ENCODE measurements at regions not wholly inside any gene's neighbourhood (a gene's known extent, or its start where the extent isn't known, plus 50 kb on each side); places are given as distances from the start of the nearest gene placed in this dataset.

- H3K4me1 ChIP-seq (ENCODE audit: insufficient read depth, low read length, poor library complexity, severe bottlenecking), result peaks cover 17% of the 10 kb centered on the region
- H3K4me3 ChIP-seq (ENCODE audit: low read length, poor library complexity, severe bottlenecking), result no peak overlapping the region
- H3K36me3 ChIP-seq (ENCODE audit: insufficient read depth, low read length), result no peaks in the 10 kb centered on the region
- no peaks in the 10 kb centered on the region for H3K79me2 ChIP-seq (ENCODE audit: insufficient read depth, low read length)
- H2AFZ ChIP-seq (ENCODE audit: low read length), result no peak overlapping the region
- H3K4me2 ChIP-seq (ENCODE audit: low read depth, low read length, poor library complexity, severe bottlenecking), result no peak overlapping the region
- 0 out of 2 replicates have a peak, but pooled peaks cover 3% of the 10 kb centered on the region for H3F3A ChIP-seq (ENCODE audit: low read depth)
- H3K9ac ChIP-seq (ENCODE audit: low read depth, low read length, poor library complexity, severe bottlenecking), result no peak overlapping the region
- no peaks in the 10 kb centered on the region for H4K20me1 ChIP-seq (ENCODE audit: insufficient read depth, low read length, poor library complexity, severe bottlenecking)
- TF ChIP-seq, protein P1, sequence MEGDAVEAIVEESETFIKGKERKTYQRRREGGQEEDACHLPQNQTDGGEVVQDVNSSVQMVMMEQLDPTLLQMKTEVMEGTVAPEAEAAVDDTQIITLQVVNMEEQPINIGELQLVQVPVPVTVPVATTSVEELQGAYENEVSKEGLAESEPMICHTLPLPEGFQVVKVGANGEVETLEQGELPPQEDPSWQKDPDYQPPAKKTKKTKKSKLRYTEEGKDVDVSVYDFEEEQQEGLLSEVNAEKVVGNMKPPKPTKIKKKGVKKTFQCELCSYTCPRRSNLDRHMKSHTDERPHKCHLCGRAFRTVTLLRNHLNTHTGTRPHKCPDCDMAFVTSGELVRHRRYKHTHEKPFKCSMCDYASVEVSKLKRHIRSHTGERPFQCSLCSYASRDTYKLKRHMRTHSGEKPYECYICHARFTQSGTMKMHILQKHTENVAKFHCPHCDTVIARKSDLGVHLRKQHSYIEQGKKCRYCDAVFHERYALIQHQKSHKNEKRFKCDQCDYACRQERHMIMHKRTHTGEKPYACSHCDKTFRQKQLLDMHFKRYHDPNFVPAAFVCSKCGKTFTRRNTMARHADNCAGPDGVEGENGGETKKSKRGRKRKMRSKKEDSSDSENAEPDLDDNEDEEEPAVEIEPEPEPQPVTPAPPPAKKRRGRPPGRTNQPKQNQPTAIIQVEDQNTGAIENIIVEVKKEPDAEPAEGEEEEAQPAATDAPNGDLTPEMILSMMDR (conservative IDR thresholded peaks at IDR 0.05; ENCODE audit: low read length), result no peak
- TF ChIP-seq EZH2phosphoT487 (IDR thresholded peaks at IDR 0.05; ENCODE audit: borderline replicate concordance), result no peak
- no peaks in the 10 kb centered on the region for H3K9me3 ChIP-seq (ENCODE audit: insufficient read depth, low read depth, low read length)
- H3K9me2 ChIP-seq (replicated peaks; ENCODE audit: low read depth, low read length), result no peaks in the 10 kb centered on the region
- no peaks in the 10 kb centered on the region for H3K27me3 ChIP-seq (ENCODE audit: insufficient read depth, low read length, poor library complexity, severe bottlenecking)
Measured at GRCh38 chr11:87957961-87958360, 217.3 kb downstream of the RAB38 start.

DNA sequence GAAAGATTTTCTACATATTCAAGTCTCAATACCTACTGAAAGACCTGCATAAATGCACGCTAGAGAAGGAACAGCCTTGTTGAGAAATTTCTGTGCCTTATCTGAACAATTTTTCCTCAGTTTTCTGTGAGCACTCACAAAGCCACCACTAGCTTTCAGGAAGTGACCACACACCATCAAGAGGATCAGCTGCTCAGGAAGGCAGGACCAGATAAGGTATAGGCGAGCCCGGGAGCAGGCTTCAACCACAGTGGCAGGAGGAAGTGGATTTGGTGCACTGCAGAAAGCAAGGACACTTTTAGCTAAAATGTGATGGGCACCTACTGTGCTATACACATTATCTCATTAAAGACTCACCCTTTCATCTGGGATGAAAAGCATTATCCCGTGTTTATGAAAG, 220.8 kb downstream of the RAB38 start:
- Histone ChIP-seq H3K27me3 (ENCODE audit: insufficient read depth, low read length, poor library complexity, severe bottlenecking) (no peaks in the 10 kb centered on the region), H3K4me2 (ENCODE audit: low read depth, low read length, poor library complexity, severe bottlenecking) (peak overlapping the region; percentile 68), H3F3A (ENCODE audit: low read depth) (0 out of 2 replicates have a peak, but pooled peaks cover 3% of the 10 kb centered on the region), H4K20me1 (ENCODE audit: insufficient read depth, low read length, poor library complexity, severe bottlenecking) (no peaks in the 10 kb centered on the region), H3K4me1 (ENCODE audit: insufficient read depth, low read length, poor library complexity, severe bottlenecking) (peaks cover 17% of the 10 kb centered on the region), H3K9ac (ENCODE audit: low read depth, low read length, poor library complexity, severe bottlenecking) (no peak overlapping the region), H3K4me3 (ENCODE audit: low read length, poor library complexity, severe bottlenecking) (peak overlapping the region; percentile 42), H3K9me3 (ENCODE audit: insufficient read depth, low read depth, low read length) (no peaks in the 10 kb centered on the region; the same call in 1 of the 2 replicates), H3K9me2 (replicated peaks; ENCODE audit: low read depth, low read length) (no peaks in the 10 kb centered on the region), H3K36me3 (ENCODE audit: insufficient read depth, low read length) (no peaks in the 10 kb centered on the region), H3K79me2 (ENCODE audit: insufficient read depth, low read length) (no peaks in the 10 kb centered on the region), H2AFZ (ENCODE audit: low read length) (peak overlapping the region; percentile 65; the same call in 1 of the 2 replicates)
- TF ChIP-seq, protein P1 (conservative IDR thresholded peaks at IDR 0.05; ENCODE audit: low read length), result no peak
- TF ChIP-seq EZH2phosphoT487 (IDR thresholded peaks at IDR 0.05; ENCODE audit: borderline replicate concordance), result no peak

- TF ChIP-seq EZH2phosphoT487 (IDR thresholded peaks at IDR 0.05; ENCODE audit: borderline replicate concordance), result no peak
- TF ChIP-seq, protein P1 (conservative IDR thresholded peaks at IDR 0.05; ENCODE audit: low read length), result no peak
- H3K4me1 ChIP-seq (ENCODE audit: insufficient read depth, low read length, poor library complexity, severe bottlenecking), result no peaks in the 10 kb centered on the region
- no peaks in the 10 kb centered on the region for H3F3A ChIP-seq (ENCODE audit: low read depth)
- no peaks in the 10 kb centered on the region for H3K79me2 ChIP-seq (ENCODE audit: insufficient read depth, low read length)
- no peak overlapping the region for H3K4me2 ChIP-seq (ENCODE audit: low read depth, low read length, poor library complexity, severe bottlenecking)
- H2AFZ ChIP-seq (ENCODE audit: low read length), result no peak overlapping the region
- no peaks in the 10 kb centered on the region for H4K20me1 ChIP-seq (ENCODE audit: insufficient read depth, low read length, poor library complexity, severe bottlenecking)
- H3K27me3 ChIP-seq (ENCODE audit: insufficient read depth, low read length, poor library complexity, severe bottlenecking), result no peaks in the 10 kb centered on the region
- no peak overlapping the region for H3K4me3 ChIP-seq (ENCODE audit: low read length, poor library complexity, severe bottlenecking)
- H3K9me2 ChIP-seq (replicated peaks; ENCODE audit: low read depth, low read length), result no peaks in the 10 kb centered on the region
- no peaks in the 10 kb centered on the region for H3K36me3 ChIP-seq (ENCODE audit: insufficient read depth, low read length)
- no peaks in the 10 kb centered on the region for H3K9me3 ChIP-seq (ENCODE audit: insufficient read depth, low read depth, low read length)
- H3K9ac ChIP-seq (ENCODE audit: low read depth, low read length, poor library complexity, severe bottlenecking), result no peak overlapping the region
Measured at GRCh38 chr11:87942786-87943185, 232.5 kb downstream of the RAB38 start.
